Keratinocyte (primary cell): ENCODE measurements at regions not wholly inside any gene's neighbourhood (a gene's known extent, or its start where the extent isn't known, plus 50 kb on each side); places are given as distances from the start of the nearest gene placed in this dataset.

Experiments
- EZH2 ChIP-seq: IDR thresholded peaks from one replicate; pipeline ENCODE4 v1.6.1; 2012; ENCODE audit warnings: inconsistent platforms, mild to moderate bottlenecking, low read length, moderate library complexity
- TF ChIP-seq, protein P1 (sequence below), 3 experiments: IDR thresholded peaks in 1 of 3; conservative IDR thresholded peaks in 1 of 3; optimal IDR thresholded peaks in 1 of 3; 2 replicates in 2 of 3; 3 replicates in 1 of 3; pipeline versions ENCODE3 to v1.5.1; 2011; ENCODE audit warnings: low read length in 3 of 3, mild to moderate bottlenecking in 3 of 3, moderate library complexity in 2 of 3, control low read depth in 1 of 3, inconsistent platforms in 1 of 3; ENCODE audit not compliant: insufficient read depth in 2 of 3; ENCODE audit errors: extremely low read depth in 1 of 3

DNA sequence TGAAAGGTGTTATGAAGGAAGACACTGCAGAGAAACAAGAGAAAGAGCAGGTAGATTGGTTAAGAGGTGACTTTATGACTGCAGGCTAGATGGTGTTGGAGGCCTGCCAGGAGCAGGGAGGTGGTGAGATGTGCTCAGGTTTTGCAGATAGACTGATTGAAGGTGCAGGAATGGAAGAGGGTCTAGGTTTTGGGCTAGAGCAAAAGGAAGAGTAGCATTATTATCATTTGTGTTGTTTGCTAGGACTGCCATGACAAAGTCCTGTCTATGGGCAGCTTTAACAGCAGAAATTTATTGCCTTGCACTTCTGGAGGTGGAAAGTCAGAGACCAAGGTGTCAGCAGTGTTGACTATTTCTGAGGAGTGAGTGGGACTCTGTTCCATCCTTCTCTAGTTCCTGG lies 172.9 kb upstream of the SOX11 start:
- TF ChIP-seq, protein P1, sequence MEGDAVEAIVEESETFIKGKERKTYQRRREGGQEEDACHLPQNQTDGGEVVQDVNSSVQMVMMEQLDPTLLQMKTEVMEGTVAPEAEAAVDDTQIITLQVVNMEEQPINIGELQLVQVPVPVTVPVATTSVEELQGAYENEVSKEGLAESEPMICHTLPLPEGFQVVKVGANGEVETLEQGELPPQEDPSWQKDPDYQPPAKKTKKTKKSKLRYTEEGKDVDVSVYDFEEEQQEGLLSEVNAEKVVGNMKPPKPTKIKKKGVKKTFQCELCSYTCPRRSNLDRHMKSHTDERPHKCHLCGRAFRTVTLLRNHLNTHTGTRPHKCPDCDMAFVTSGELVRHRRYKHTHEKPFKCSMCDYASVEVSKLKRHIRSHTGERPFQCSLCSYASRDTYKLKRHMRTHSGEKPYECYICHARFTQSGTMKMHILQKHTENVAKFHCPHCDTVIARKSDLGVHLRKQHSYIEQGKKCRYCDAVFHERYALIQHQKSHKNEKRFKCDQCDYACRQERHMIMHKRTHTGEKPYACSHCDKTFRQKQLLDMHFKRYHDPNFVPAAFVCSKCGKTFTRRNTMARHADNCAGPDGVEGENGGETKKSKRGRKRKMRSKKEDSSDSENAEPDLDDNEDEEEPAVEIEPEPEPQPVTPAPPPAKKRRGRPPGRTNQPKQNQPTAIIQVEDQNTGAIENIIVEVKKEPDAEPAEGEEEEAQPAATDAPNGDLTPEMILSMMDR (optimal IDR thresholded peaks at IDR 0.05 in 1 of 3, IDR thresholded peaks at IDR 0.05 in 1 of 3, conservative IDR thresholded peaks at IDR 0.05 in 1 of 3; ENCODE audit: extremely low read depth in 1 of 3, insufficient read depth in 2 of 3, low read length in 3 of 3), result no peak
- TF ChIP-seq EZH2, result no peak
